ENCODE measurements at regions not wholly inside any gene's neighbourhood (a gene's known extent, or its start where the extent isn't known, plus 50 kb on each side); places are given as distances from the start of the nearest gene placed in this dataset.

DNA sequence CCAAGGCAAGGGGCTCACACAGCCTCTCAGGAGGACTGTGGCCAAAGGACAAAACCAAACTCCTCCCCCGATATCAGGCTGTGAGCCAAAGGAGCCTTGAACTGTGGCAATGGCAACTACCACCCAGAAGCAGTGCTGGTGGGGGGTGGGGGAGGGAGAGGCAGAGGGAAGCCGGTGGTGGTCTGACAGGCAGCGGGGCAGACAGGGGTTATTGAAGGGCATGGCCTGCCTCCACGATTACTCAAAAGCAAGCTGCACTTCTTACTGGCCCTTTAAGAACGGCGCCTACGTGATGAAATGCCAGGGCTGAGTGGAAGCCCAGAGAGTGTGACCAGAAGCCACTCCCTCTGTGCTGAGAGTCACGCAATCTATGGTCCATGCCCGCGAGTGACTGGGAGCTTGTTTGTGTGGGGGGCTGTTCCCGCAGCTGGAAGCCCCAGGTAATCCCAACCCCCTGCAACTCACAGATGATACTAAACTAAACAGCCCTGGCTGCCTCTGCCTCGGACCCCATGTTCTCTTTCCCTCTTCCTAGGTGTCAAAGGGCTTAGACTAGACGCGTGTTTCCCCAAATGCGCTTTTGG, 128.2 kb upstream of the CXCR4 start:
- intact Hi-C loops (cut with micrococcal nuclease) = no loop called here
- H3K4me2 ChIP-seq (replicated peaks; ENCODE audit: extremely low read depth, low read length, poor library complexity, severe bottlenecking) = peak overlapping the region; percentile 32

DNA sequence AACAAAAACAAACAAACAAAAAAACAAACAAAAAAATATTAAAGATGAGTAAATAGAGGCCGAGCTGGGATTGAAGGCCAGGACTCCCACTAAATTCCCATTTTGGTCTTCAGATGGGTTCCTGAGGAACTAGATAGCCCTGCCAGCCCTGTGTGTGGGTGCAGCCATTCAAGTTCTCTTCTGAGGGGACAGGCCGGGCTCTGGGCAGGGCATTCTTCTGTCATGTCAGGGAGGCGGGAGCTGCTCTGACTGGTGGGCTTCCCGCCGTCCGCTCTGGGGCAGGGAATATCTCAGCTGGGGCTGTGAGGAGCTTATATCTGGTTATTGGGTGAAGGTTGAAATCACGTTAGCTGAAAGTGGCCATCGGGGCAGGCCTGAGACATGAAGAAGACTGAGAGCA, 127.3 kb upstream of the CXCR4 start:
- Histone ChIP-seq H3K27me3 (ENCODE audit: control insufficient read depth in 2 of 2, insufficient read depth in 2 of 2, low read length in 2 of 2) (no peaks in the 10 kb centered on the region), H3K36me3 (replicated peaks in 1 of 2; ENCODE audit: control insufficient read depth in 1 of 2, insufficient read depth in 2 of 2, low read length in 2 of 2) (no peaks in the 10 kb centered on the region), H3K4me3 (replicated peaks in 1 of 3; ENCODE audit: low read depth in 2 of 3, low read length in 3 of 3) (no peak overlapping the region), H4K20me1 (ENCODE audit: insufficient read depth, low read length) (no peaks in the 10 kb centered on the region), H2AFZ (ENCODE audit: insufficient read depth, low read depth, low read length, poor library complexity, severe bottlenecking) (no peak overlapping the region), H3K79me2 (ENCODE audit: insufficient read depth, low read length) (no peaks in the 10 kb centered on the region), H3K9me3 (replicated peaks in 1 of 2; ENCODE audit: control insufficient read depth in 1 of 2, insufficient read depth in 1 of 2, low read length in 2 of 2) (no peaks in the 10 kb centered on the region), H3K4me2 (replicated peaks; ENCODE audit: extremely low read depth, low read length, poor library complexity, severe bottlenecking) (no peak overlapping the region), H3K9ac (ENCODE audit: insufficient read depth, low read length, poor library complexity, severe bottlenecking) (no peak overlapping the region), H3K27ac (ENCODE audit: low read depth in 1 of 2, low read length in 2 of 2) (no peak overlapping the region), H3K4me1 (ENCODE audit: control insufficient read depth in 1 of 2, insufficient read depth in 2 of 2, low read length in 2 of 2) (peaks cover 12 to 15% of the 10 kb centered on the region in 2 donors)
- Mint-ChIP-seq H3K4me3 (no peak overlapping the region), H3K27me3 (ENCODE audit: low read depth in 3 of 3) (peaks cover 0 to 9% (median 4%) of the 10 kb centered on the region in 3 donors), H3K36me3 (peaks cover 0 to 11% of the 10 kb centered on the region in 2 donors), H3K9me3 (no peaks in the 10 kb centered on the region), H3K4me1 (peaks cover 36% of the 10 kb centered on the region), H3K27ac (peak overlapping the region; percentile 42 to 83 (median 49))
- WGBS (ENCODE audit: insufficient coverage) = 98% methylated on average over 5 of the region's 8 CpGs
- no peak for DNase-seq
- TF ChIP-seq, protein P1, sequence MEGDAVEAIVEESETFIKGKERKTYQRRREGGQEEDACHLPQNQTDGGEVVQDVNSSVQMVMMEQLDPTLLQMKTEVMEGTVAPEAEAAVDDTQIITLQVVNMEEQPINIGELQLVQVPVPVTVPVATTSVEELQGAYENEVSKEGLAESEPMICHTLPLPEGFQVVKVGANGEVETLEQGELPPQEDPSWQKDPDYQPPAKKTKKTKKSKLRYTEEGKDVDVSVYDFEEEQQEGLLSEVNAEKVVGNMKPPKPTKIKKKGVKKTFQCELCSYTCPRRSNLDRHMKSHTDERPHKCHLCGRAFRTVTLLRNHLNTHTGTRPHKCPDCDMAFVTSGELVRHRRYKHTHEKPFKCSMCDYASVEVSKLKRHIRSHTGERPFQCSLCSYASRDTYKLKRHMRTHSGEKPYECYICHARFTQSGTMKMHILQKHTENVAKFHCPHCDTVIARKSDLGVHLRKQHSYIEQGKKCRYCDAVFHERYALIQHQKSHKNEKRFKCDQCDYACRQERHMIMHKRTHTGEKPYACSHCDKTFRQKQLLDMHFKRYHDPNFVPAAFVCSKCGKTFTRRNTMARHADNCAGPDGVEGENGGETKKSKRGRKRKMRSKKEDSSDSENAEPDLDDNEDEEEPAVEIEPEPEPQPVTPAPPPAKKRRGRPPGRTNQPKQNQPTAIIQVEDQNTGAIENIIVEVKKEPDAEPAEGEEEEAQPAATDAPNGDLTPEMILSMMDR (IDR thresholded peaks at IDR 0.05) = no peak
- intact Hi-C loops (cut with micrococcal nuclease) = no loop called here

More for the DNA sequence above, 128.2 kb upstream of the CXCR4 start:
- Histone ChIP-seq H3K4me3 (replicated peaks in 1 of 3; ENCODE audit: low read depth in 2 of 3, low read length in 3 of 3) (no peak overlapping the region), H3K9me3 (replicated peaks in 1 of 2; ENCODE audit: control insufficient read depth in 1 of 2, insufficient read depth in 1 of 2, low read length in 2 of 2) (no peaks in the 10 kb centered on the region), H3K9ac (ENCODE audit: insufficient read depth, low read length, poor library complexity, severe bottlenecking) (peak overlapping the region; percentile 23), H3K27me3 (ENCODE audit: control insufficient read depth in 2 of 2, insufficient read depth in 2 of 2, low read length in 2 of 2) (no peaks in the 10 kb centered on the region), H3K27ac (ENCODE audit: low read depth in 1 of 2, low read length in 2 of 2) (peak overlapping the region; percentile 44 to 75), H3K4me1 (ENCODE audit: control insufficient read depth in 1 of 2, insufficient read depth in 2 of 2, low read length in 2 of 2) (peaks cover 15 to 17% of the 10 kb centered on the region in 2 donors), H2AFZ (ENCODE audit: insufficient read depth, low read depth, low read length, poor library complexity, severe bottlenecking) (no peak overlapping the region), H3K79me2 (ENCODE audit: insufficient read depth, low read length) (no peaks in the 10 kb centered on the region), H3K36me3 (replicated peaks in 1 of 2; ENCODE audit: control insufficient read depth in 1 of 2, insufficient read depth in 2 of 2, low read length in 2 of 2) (no peaks in the 10 kb centered on the region), H4K20me1 (ENCODE audit: insufficient read depth, low read length) (no peaks in the 10 kb centered on the region)
- H3K4me3 Mint-ChIP-seq = peak overlapping the region in 1 of 2 donors; percentile 57
- H3K4me1 Mint-ChIP-seq = peaks cover 37% of the 10 kb centered on the region
- H3K36me3 Mint-ChIP-seq = peaks cover 0 to 8% of the 10 kb centered on the region in 2 donors
- DNase-seq = peak; percentile 85 to 94 (median 93)
- peaks cover 0 to 4% (median 3%) of the 10 kb centered on the region in 3 donors for H3K27me3 Mint-ChIP-seq (ENCODE audit: low read depth in 3 of 3)
- 40% methylated on average over 1 of the region's 15 CpGs for WGBS (ENCODE audit: insufficient coverage)
- H3K9me3 Mint-ChIP-seq = peaks cover 0 to 3% (median 0%) of the 10 kb centered on the region in 7 donors
- H3K27ac Mint-ChIP-seq = peak overlapping the region in 6 of 7 donors; percentile 75 to 93 (median 86)
- TF ChIP-seq, protein P1 (IDR thresholded peaks at IDR 0.05) = no peak
